ENCODE measurements at regions not wholly inside any gene's neighbourhood (a gene's known extent, or its start where the extent isn't known, plus 50 kb on each side); places are given as distances from the start of the nearest gene placed in this dataset.

- no peak for TF ChIP-seq POLR2A (IDR thresholded peaks at IDR 0.05; ENCODE audit: low read length)
- no peak for TF ChIP-seq FOSL2 (IDR thresholded peaks at IDR 0.05)
- TF ChIP-seq FOSL2 (CRISPR knock-in tag; IDR thresholded peaks at IDR 0.05) = no peak
These were observed 112.8 kb upstream of the GLS start for GRCh38 chr2:190767821-190768220.
